ENCODE measurements at regions not wholly inside any gene's neighbourhood (a gene's known extent, or its start where the extent isn't known, plus 50 kb on each side); places are given as distances from the start of the nearest gene placed in this dataset.

GRCh38 chrX:142068365-142068764 is 136.7 kb downstream of the MAGEC2 start:
- no peaks in the 10 kb centered on the region for H3K9me3 Mint-ChIP-seq
- Histone ChIP-seq H3K4me2 (no peak overlapping the region), H3K4me1 (ENCODE audit: insufficient read depth) (peaks cover 8% of the 10 kb centered on the region; the same call in 1 of the 2 replicates), H3F3A (replicated peaks; ENCODE audit: low read depth) (no peaks in the 10 kb centered on the region), H3K79me2 (replicated peaks; ENCODE audit: insufficient read depth) (no peaks in the 10 kb centered on the region), H3K9me2 (ENCODE audit: insufficient read depth) (no peaks in the 10 kb centered on the region), H3K27ac (ENCODE audit: low read depth) (no peak overlapping the region), H4K20me1 (replicated peaks; ENCODE audit: insufficient read depth) (no peaks in the 10 kb centered on the region), H3K4me3 (no peak overlapping the region), H3K27me3 (ENCODE audit: insufficient read depth) (no peaks in the 10 kb centered on the region), H2AFZ (no peak overlapping the region), H3K36me3 (ENCODE audit: insufficient read depth) (no peaks in the 10 kb centered on the region)
- no peaks in the 10 kb centered on the region for H3K27me3 Mint-ChIP-seq (ENCODE audit: insufficient read depth, low read depth, poor library complexity)
- ATAC-seq = no peak
- no peaks in the 10 kb centered on the region for H3K36me3 Mint-ChIP-seq (ENCODE audit: low read depth)
- no peak for DNase-seq (ENCODE audit: low spot score)
- no peak overlapping the region for H3K27ac Mint-ChIP-seq
- H3K4me3 Mint-ChIP-seq = no peak overlapping the region
- TF ChIP-seq ZNF462 (CRISPR knock-in tag; IDR thresholded peaks at IDR 0.05) (no peak), CREB1 (CRISPR knock-in tag; IDR thresholded peaks at IDR 0.05; ENCODE audit: low read depth) (no peak), REST (IDR thresholded peaks at IDR 0.05; ENCODE audit: unreplicated experiment) (no peak), EZH2 (IDR thresholded peaks at IDR 0.05; ENCODE audit: low read depth, unreplicated experiment) (no peak), JUNB (IDR thresholded peaks at IDR 0.05; ENCODE audit: unreplicated experiment) (no peak), EZH2phosphoT487 (IDR thresholded peaks at IDR 0.05; ENCODE audit: unreplicated experiment) (no peak), NANOG (IDR thresholded peaks at IDR 0.05; ENCODE audit: borderline replicate concordance) (no peak), ZNF114 (CRISPR knock-in tag; IDR thresholded peaks at IDR 0.05) (no peak), ZNF331 (CRISPR knock-in tag; IDR thresholded peaks at IDR 0.05; ENCODE audit: low read depth) (no peak), POLR2AphosphoS5 (IDR thresholded peaks at IDR 0.05; ENCODE audit: low read depth) (no peak), STAT1 (IDR thresholded peaks at IDR 0.05; ENCODE audit: unreplicated experiment) (no peak)
- TF ChIP-seq, protein P1, sequence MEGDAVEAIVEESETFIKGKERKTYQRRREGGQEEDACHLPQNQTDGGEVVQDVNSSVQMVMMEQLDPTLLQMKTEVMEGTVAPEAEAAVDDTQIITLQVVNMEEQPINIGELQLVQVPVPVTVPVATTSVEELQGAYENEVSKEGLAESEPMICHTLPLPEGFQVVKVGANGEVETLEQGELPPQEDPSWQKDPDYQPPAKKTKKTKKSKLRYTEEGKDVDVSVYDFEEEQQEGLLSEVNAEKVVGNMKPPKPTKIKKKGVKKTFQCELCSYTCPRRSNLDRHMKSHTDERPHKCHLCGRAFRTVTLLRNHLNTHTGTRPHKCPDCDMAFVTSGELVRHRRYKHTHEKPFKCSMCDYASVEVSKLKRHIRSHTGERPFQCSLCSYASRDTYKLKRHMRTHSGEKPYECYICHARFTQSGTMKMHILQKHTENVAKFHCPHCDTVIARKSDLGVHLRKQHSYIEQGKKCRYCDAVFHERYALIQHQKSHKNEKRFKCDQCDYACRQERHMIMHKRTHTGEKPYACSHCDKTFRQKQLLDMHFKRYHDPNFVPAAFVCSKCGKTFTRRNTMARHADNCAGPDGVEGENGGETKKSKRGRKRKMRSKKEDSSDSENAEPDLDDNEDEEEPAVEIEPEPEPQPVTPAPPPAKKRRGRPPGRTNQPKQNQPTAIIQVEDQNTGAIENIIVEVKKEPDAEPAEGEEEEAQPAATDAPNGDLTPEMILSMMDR (conservative IDR thresholded peaks at IDR 0.05; ENCODE audit: low read depth in 2 of 2) = no peak
- TF ChIP-seq, protein P2, sequence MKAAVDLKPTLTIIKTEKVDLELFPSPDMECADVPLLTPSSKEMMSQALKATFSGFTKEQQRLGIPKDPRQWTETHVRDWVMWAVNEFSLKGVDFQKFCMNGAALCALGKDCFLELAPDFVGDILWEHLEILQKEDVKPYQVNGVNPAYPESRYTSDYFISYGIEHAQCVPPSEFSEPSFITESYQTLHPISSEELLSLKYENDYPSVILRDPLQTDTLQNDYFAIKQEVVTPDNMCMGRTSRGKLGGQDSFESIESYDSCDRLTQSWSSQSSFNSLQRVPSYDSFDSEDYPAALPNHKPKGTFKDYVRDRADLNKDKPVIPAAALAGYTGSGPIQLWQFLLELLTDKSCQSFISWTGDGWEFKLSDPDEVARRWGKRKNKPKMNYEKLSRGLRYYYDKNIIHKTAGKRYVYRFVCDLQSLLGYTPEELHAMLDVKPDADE (IDR thresholded peaks at IDR 0.05) = no peak
- H3K4me1 Mint-ChIP-seq = peaks cover 19% of the 10 kb centered on the region; the same call in 2 of the 3 replicates

Measured in GM23338 (cell line).